GM12872 (cell line): ENCODE measurements at regions not wholly inside any gene's neighbourhood (a gene's known extent, or its start where the extent isn't known, plus 50 kb on each side); places are given as distances from the start of the nearest gene placed in this dataset.

Experiments
- CTCF ChIP-seq: IDR thresholded peaks from 3 replicates; pipeline ENCODE4 v1.5.1; 2011; ENCODE audit warnings: low read depth, mild to moderate bottlenecking, low read length, moderate library complexity; ENCODE audit not compliant: insufficient read depth

- TF ChIP-seq CTCF: no peak
Measured at GRCh38 chr5:159750226-159750625, 166.1 kb upstream of the ADRA1B start.

- no peak for TF ChIP-seq CTCF
Measured at GRCh38 chr5:159751459-159751858, 164.8 kb upstream of the ADRA1B start.

- no peak for TF ChIP-seq CTCF
Measured at GRCh38 chr5:159752622-159753275, 163.5 kb upstream of the ADRA1B start.

GRCh38 chr5:159758189-159758588 lies 158.1 kb upstream of the ADRA1B start:
- no peak for TF ChIP-seq CTCF

GRCh38 chr5:159759791-159760290 lies 156.4 kb upstream of the ADRA1B start:
- no peak for TF ChIP-seq CTCF

- TF ChIP-seq CTCF: no peak
Measured at GRCh38 chr5:159762921-159763320, 153.4 kb upstream of the ADRA1B start.

- TF ChIP-seq CTCF: no peak
Measured at GRCh38 chr5:159763562-159763961, 152.7 kb upstream of the ADRA1B start.
